SH-SY5Y (cell line): ENCODE measurements at regions not wholly inside any gene's neighbourhood (a gene's known extent, or its start where the extent isn't known, plus 50 kb on each side); places are given as distances from the start of the nearest gene placed in this dataset.

Experiments used
- GATA2 ChIP-seq: IDR thresholded peaks from 2 replicates; pipeline ENCODE4 v1.6.1; 2011; ENCODE audit warnings: mild to moderate bottlenecking, low read depth, low read length
- GATA3 ChIP-seq: IDR thresholded peaks from 2 replicates; pipeline ENCODE4 v1.6.1; 2011; ENCODE audit warnings: low read depth, mild to moderate bottlenecking, low read length, moderate library complexity

- TF ChIP-seq GATA2 (no peak), GATA3 (no peak)
Measured at GRCh38 chrX:39675619-39676018, 422.1 kb downstream of the BCOR start.
